ENCODE measurements at regions not wholly inside any gene's neighbourhood (a gene's known extent, or its start where the extent isn't known, plus 50 kb on each side); places are given as distances from the start of the nearest gene placed in this dataset.

DNA sequence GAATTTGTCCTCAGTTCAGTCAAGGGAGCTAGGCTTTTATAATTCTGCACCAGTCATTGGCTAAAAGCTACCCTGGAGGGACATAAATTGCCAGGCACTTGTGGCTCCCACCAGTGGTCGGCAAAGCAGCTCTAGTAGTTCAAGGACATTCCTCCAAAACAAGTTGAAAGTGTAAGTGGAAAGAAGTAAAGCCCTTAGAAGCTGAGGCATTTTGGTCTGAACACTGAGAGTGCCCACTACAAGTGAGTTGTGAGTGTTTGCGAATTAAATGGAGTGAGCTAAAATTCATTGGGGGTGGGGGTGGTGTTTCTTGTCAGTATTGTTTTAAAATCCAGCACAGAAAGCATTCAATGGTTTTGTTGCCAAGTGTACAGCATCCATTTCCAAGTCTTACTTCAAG, 879.9 kb upstream of the CDH2 start:
- Mint-ChIP-seq H3K27ac (no peak overlapping the region), H3K27me3 (ENCODE audit: low read depth) (no peaks in the 10 kb centered on the region), H3K4me1 (no peaks in the 10 kb centered on the region), H3K36me3 (ENCODE audit: insufficient read depth in 1 of 3, low read depth in 3 of 3) (peaks cover 3 to 9% (median 7%) of the 10 kb centered on the region in 3 experiments; a peak in 4 of 7 replicates), H3K4me3 (no peak overlapping the region), H3K9me3 (peaks cover 8 to 12% of the 10 kb centered on the region in 2 experiments)
- H3K9ac ChIP-seq (ENCODE audit: extremely low read depth, insufficient read length, low read length) = no peak overlapping the region
- no peaks in the 10 kb centered on the region for H3K23me2 ChIP-seq (ENCODE audit: insufficient read length, low read depth, low read length, poor library complexity, severe bottlenecking)
- no peak overlapping the region for H3K18ac ChIP-seq (ENCODE audit: insufficient read length, low read depth, low read length)
- no peak overlapping the region for H3K14ac ChIP-seq (ENCODE audit: insufficient read depth, low read length)
- TF ChIP-seq, protein P1, sequence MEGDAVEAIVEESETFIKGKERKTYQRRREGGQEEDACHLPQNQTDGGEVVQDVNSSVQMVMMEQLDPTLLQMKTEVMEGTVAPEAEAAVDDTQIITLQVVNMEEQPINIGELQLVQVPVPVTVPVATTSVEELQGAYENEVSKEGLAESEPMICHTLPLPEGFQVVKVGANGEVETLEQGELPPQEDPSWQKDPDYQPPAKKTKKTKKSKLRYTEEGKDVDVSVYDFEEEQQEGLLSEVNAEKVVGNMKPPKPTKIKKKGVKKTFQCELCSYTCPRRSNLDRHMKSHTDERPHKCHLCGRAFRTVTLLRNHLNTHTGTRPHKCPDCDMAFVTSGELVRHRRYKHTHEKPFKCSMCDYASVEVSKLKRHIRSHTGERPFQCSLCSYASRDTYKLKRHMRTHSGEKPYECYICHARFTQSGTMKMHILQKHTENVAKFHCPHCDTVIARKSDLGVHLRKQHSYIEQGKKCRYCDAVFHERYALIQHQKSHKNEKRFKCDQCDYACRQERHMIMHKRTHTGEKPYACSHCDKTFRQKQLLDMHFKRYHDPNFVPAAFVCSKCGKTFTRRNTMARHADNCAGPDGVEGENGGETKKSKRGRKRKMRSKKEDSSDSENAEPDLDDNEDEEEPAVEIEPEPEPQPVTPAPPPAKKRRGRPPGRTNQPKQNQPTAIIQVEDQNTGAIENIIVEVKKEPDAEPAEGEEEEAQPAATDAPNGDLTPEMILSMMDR (conservative IDR thresholded peaks at IDR 0.05) = no peak
- no peaks in the 10 kb centered on the region for H3K79me1 ChIP-seq (ENCODE audit: insufficient read depth, low read depth, low read length, poor library complexity, severe bottlenecking)
- no peak overlapping the region for H3T11ph ChIP-seq (ENCODE audit: low read length)
- H3K79me2 ChIP-seq (ENCODE audit: insufficient read depth, low read length) = no peaks in the 10 kb centered on the region
- H3K27me3 ChIP-seq (ENCODE audit: insufficient read depth, low read length) = no peaks in the 10 kb centered on the region
- no peaks in the 10 kb centered on the region for H4K20me1 ChIP-seq (ENCODE audit: control insufficient read depth, insufficient read depth, insufficient read length)
- H4K8ac ChIP-seq (replicated peaks; ENCODE audit: insufficient read length, low read depth, low read length) = no peak overlapping the region
- H3K23ac ChIP-seq (ENCODE audit: insufficient read length, low read depth, low read length) = no peak overlapping the region
- H3K4ac ChIP-seq (ENCODE audit: low read depth, low read length) = no peak overlapping the region
- H2BK15ac ChIP-seq (ENCODE audit: low read depth, low read length) = no peak overlapping the region
- no peak overlapping the region for H3K27ac ChIP-seq (ENCODE audit: insufficient read length, low read depth, low read length)
- no peak overlapping the region for H3K56ac ChIP-seq (ENCODE audit: insufficient read length, low read depth, low read length)
- H4K91ac ChIP-seq (ENCODE audit: insufficient read length, low read depth, low read length) = no peak overlapping the region
- H2AK5ac ChIP-seq (ENCODE audit: insufficient read length, low read length) = no peak overlapping the region
- H2AFZ ChIP-seq (ENCODE audit: low read length) = no peak overlapping the region
- H3K4me2 ChIP-seq (ENCODE audit: insufficient read depth, insufficient read length, low read length) = no peak overlapping the region
- H3K9me3 ChIP-seq (ENCODE audit: control insufficient read depth, low read depth, low read length) = no peaks in the 10 kb centered on the region
- H2BK5ac ChIP-seq (ENCODE audit: insufficient read length, low read length) = no peak overlapping the region
- no peaks in the 10 kb centered on the region for H3K4me1 ChIP-seq (ENCODE audit: insufficient read depth, low read length)
- H4K5ac ChIP-seq (ENCODE audit: insufficient read length, low read depth, low read length) = no peak overlapping the region
- no peak overlapping the region for H2BK120ac ChIP-seq (ENCODE audit: low read depth, low read length, poor library complexity, severe bottlenecking)
- H2BK20ac ChIP-seq (ENCODE audit: low read depth, low read length, poor library complexity, severe bottlenecking) = no peak overlapping the region
- no peak for DNase-seq
- H2BK12ac ChIP-seq (ENCODE audit: insufficient read length, low read depth, low read length) = no peak overlapping the region
- WGBS (ENCODE audit: extremely low coverage, insufficient read length, low lambda C conversion rate) = no CpG with 5 or more reads among the region's 2 CpGs
